HAP-1 (cell line): ENCODE measurements at regions not wholly inside any gene's neighbourhood (a gene's known extent, or its start where the extent isn't known, plus 50 kb on each side); places are given as distances from the start of the nearest gene placed in this dataset.

Experiments
- DNase-seq, 2 experiments: peaks; one replicate each; pipeline ENCODE4 v3.0.0-alpha.2; 2016 to 2020; ENCODE audit warnings: low spot score in 2 of 2
- H3K27me3 ChIP-seq: fragments of 250-450 bp; sonication (Bioruptor Pico); 2 replicates; pipeline ENCODE4 v1.5.1; 2020; ENCODE audit warnings: low read depth, mild to moderate bottlenecking, moderate library complexity
- H3K36me3 ChIP-seq: fragments of 250-450 bp; sonication (Bioruptor Pico); replicated peaks from 2 replicates; pipeline ENCODE4 v1.5.1; 2020; ENCODE audit warnings: mild to moderate bottlenecking
- H3K4me1 ChIP-seq: fragments of 250-450 bp; sonication (Bioruptor Pico); 2 replicates; pipeline ENCODE4 v1.5.1; 2020; ENCODE audit warnings: mild to moderate bottlenecking
- H3K4me3 ChIP-seq: fragments of 250-450 bp; sonication (Bioruptor Pico); 2 replicates; pipeline ENCODE4 v1.5.1; 2020; ENCODE audit warnings: mild to moderate bottlenecking, moderate library complexity
- H3K9me3 ChIP-seq: fragments of 250-450 bp; sonication (Bioruptor Pico); 2 replicates; pipeline ENCODE4 v1.5.1; 2020; ENCODE audit warnings: mild to moderate bottlenecking, moderate library complexity
- in situ Hi-C: fragments of 300-500 bp; cut with MboI; formaldehyde crosslinking; loops from 3 replicates; pipeline ENCODE4 v1.14.3; 2020; ENCODE audit warnings: low sequenced_read_pairs, inconsistent platforms, mixed read lengths

GRCh38 chr7:72524037-72524436, 111.9 kb upstream of the CALN1 start:
- in situ Hi-C loops, result no loop called here
- Histone ChIP-seq H3K9me3 (no peaks in the 10 kb centered on the region), H3K27me3 (no peaks in the 10 kb centered on the region)

GRCh38 chr7:72504061-72504706, 92.0 kb upstream of the CALN1 start:
- Histone ChIP-seq H3K27me3 (peaks cover 9% of the 10 kb centered on the region; the same call in 1 of the 2 replicates), H3K4me1 (no peaks in the 10 kb centered on the region), H3K4me3 (no peak overlapping the region), H3K9me3 (no peaks in the 10 kb centered on the region), H3K36me3 (no peaks in the 10 kb centered on the region)
- no peak for DNase-seq
- in situ Hi-C loops, result no loop called here

More at GRCh38 chr7:72524037-72524436, 111.9 kb upstream of the CALN1 start:
- DNase-seq, result no peak
- Histone ChIP-seq H3K4me3 (no peak overlapping the region), H3K4me1 (no peaks in the 10 kb centered on the region), H3K36me3 (no peaks in the 10 kb centered on the region)

DNA sequence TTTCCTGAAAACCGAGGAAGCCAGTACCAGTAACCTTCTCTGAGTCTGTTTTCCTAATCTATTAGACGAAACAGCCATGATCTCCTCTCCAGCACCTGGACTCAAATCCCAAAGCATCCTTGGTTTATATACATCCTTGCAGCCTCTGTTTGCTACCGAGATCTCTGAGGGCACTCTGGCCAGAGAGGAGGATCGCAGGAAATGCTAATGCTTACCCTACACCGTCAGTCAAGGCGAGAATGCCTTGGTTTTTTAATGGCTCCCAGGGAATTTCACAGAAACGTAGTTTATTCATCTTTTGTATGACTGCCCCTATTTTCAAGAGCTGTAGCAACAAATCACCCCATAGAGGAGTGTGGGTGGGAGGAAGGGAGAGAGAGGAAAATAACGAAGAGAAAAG, 91.5 kb upstream of the CALN1 start:
- Histone ChIP-seq H3K36me3 (no peaks in the 10 kb centered on the region), H3K27me3 (peaks cover 7% of the 10 kb centered on the region; the same call in 1 of the 2 replicates), H3K4me1 (no peaks in the 10 kb centered on the region), H3K9me3 (no peaks in the 10 kb centered on the region), H3K4me3 (no peak overlapping the region)
- no peak for DNase-seq
- in situ Hi-C loops, result no loop called here

DNA sequence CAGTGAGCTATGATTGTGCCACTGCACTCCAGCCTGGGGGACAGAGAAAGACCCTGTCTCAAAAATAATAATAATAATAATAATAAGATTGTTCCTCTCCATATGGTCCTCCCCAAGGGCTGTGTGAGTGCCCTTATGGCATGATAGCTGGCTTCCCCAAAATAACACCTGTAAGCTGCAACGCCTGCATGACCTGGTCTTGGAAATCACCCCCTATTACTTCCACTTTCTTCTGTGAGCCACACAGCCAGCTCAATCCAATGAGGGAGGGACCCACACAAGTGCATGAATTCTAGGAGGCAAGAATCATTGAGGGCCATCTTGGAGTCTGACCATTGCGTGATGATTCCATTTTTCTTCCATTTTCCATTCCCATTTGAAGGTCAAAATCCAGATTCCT, 82.7 kb upstream of the CALN1 start:
- Histone ChIP-seq H3K4me1 (no peaks in the 10 kb centered on the region), H3K36me3 (no peaks in the 10 kb centered on the region), H3K9me3 (no peaks in the 10 kb centered on the region), H3K4me3 (no peak overlapping the region), H3K27me3 (no peaks in the 10 kb centered on the region)
- DNase-seq, result no peak
- in situ Hi-C loops, result no loop called here

- in situ Hi-C loops, result no loop called here
- H3K4me1 ChIP-seq, result no peaks in the 10 kb centered on the region
- H3K4me3 ChIP-seq, result no peak overlapping the region
- no peaks in the 10 kb centered on the region for H3K36me3 ChIP-seq
- H3K9me3 ChIP-seq, result no peaks in the 10 kb centered on the region
- no peaks in the 10 kb centered on the region for H3K27me3 ChIP-seq
- DNase-seq, result peak; percentile 24 to 81
These were observed 81.9 kb upstream of the CALN1 start for GRCh38 chr7:72493850-72494661.

GRCh38 chr7:72492461-72493065, 80.4 kb upstream of the CALN1 start:
- no peak overlapping the region for H3K4me3 ChIP-seq
- H3K4me1 ChIP-seq, result no peaks in the 10 kb centered on the region
- no peaks in the 10 kb centered on the region for H3K27me3 ChIP-seq
- no peak for DNase-seq
- in situ Hi-C loops, result no loop called here
- H3K36me3 ChIP-seq, result no peaks in the 10 kb centered on the region
- H3K9me3 ChIP-seq, result no peaks in the 10 kb centered on the region

- no peak overlapping the region for H3K4me3 ChIP-seq
- no peaks in the 10 kb centered on the region for H3K27me3 ChIP-seq
- no peaks in the 10 kb centered on the region for H3K36me3 ChIP-seq
- in situ Hi-C loops, result no loop called here
- DNase-seq, result no peak
- no peaks in the 10 kb centered on the region for H3K9me3 ChIP-seq
- H3K4me1 ChIP-seq, result no peaks in the 10 kb centered on the region
These were observed 78.2 kb upstream of the CALN1 start for GRCh38 chr7:72490301-72490700.

GRCh38 chr7:72481934-72482333, 69.8 kb upstream of the CALN1 start:
- no peak for DNase-seq
- in situ Hi-C loops, result no loop called here
- no peaks in the 10 kb centered on the region for H3K4me1 ChIP-seq

DNA sequence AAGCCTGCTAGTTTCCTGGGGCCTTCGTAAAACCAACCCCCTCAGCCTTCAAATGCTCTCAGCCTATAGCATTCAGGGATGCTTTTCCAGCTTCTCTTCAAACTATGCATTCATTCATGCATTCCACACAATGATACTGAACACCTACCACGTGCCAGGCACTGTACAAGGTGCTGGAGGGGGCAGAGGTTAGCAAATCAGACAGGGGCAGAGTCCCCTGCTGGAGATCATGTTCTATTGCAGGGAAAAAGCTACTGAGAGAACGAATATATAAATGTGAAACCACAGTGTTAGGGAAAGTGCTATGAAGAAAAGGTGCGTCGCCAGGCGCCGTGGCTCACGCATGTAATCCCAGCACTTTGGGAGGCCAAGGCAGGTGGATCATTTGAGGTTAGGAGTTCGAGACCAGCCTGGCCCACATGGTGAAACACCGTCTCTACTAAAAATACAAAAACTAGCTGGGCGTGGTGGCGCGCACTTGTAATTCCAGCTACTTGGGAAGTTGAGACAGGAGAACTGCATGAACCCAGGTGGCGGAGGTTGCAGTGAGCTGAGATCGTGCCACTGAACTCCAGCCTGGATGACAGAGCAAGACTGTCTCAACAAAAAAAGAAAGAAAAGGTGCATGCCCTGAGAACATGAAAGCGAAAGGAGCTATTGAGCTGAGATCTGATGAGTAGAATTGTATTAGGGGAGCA, 64.6 kb upstream of the CALN1 start:
- Histone ChIP-seq H3K27me3 (no peaks in the 10 kb centered on the region), H3K4me3 (no peak overlapping the region), H3K9me3 (no peaks in the 10 kb centered on the region), H3K4me1 (no peaks in the 10 kb centered on the region), H3K36me3 (no peaks in the 10 kb centered on the region)
- in situ Hi-C loops, result no loop called here
- no peak for DNase-seq

More at GRCh38 chr7:72481934-72482333, 69.8 kb upstream of the CALN1 start:
- no peaks in the 10 kb centered on the region for H3K27me3 ChIP-seq
- H3K9me3 ChIP-seq, result no peaks in the 10 kb centered on the region
- no peaks in the 10 kb centered on the region for H3K36me3 ChIP-seq
- H3K4me3 ChIP-seq, result no peak overlapping the region

GRCh38 chr7:72467237-72467636, 55.1 kb upstream of the CALN1 start:
- Histone ChIP-seq H3K4me3 (no peak overlapping the region), H3K4me1 (no peaks in the 10 kb centered on the region), H3K27me3 (no peaks in the 10 kb centered on the region), H3K9me3 (no peaks in the 10 kb centered on the region), H3K36me3 (no peaks in the 10 kb centered on the region)
- in situ Hi-C loops, result no loop called here
- no peak for DNase-seq

- H3K4me3 ChIP-seq, result no peak overlapping the region
- H3K9me3 ChIP-seq, result no peaks in the 10 kb centered on the region
- in situ Hi-C loops, result no loop called here
- H3K4me1 ChIP-seq, result no peaks in the 10 kb centered on the region
- no peaks in the 10 kb centered on the region for H3K36me3 ChIP-seq
- no peak for DNase-seq
- H3K27me3 ChIP-seq, result no peaks in the 10 kb centered on the region
These were observed 54.7 kb upstream of the CALN1 start for GRCh38 chr7:72466797-72467196.

DNA sequence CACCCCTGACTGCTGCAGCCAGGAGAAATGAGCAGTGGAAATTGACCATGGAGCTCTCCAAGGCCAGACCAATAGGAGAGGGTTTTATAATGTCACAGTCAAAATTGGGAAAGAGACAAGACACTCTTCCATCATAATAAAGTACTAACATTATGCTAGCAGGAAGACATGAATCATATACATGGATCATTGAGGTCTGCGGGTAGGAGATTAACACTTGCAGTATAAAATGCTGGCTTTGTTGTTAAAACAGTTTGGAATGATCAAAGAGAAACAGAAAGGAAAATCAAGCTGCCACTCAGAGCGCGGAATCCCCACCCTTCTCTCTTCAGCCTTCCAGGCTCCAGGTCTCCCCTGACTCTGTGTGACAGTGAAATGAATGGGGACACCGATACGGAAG, 53.4 kb upstream of the CALN1 start:
- in situ Hi-C loops, result no loop called here
- Histone ChIP-seq H3K36me3 (no peaks in the 10 kb centered on the region), H3K9me3 (no peaks in the 10 kb centered on the region), H3K27me3 (no peaks in the 10 kb centered on the region), H3K4me3 (no peak overlapping the region), H3K4me1 (no peaks in the 10 kb centered on the region)
- no peak for DNase-seq

GRCh38 chr7:72462311-72462710, 50.2 kb upstream of the CALN1 start:
- H3K27me3 ChIP-seq, result no peaks in the 10 kb centered on the region
- H3K4me3 ChIP-seq, result no peak overlapping the region
- no peak for DNase-seq
- in situ Hi-C loops, result no loop called here
- no peaks in the 10 kb centered on the region for H3K36me3 ChIP-seq
- no peaks in the 10 kb centered on the region for H3K9me3 ChIP-seq
- no peaks in the 10 kb centered on the region for H3K4me1 ChIP-seq
